ENCODE measurements at regions not wholly inside any gene's neighbourhood (a gene's known extent, or its start where the extent isn't known, plus 50 kb on each side); places are given as distances from the start of the nearest gene placed in this dataset.

GRCh38 chr2:16249246-16250055 lies 309.1 kb downstream of the MYCN start:
- TF ChIP-seq CTCF (IDR thresholded peaks at IDR 0.05) (no peak), POLR2A (IDR thresholded peaks at IDR 0.05) (no peak), POLR2AphosphoS5 (IDR thresholded peaks at IDR 0.05) (no peak)

Data from sigmoid colon (tissue), 4 donors.